ENCODE measurements at regions not wholly inside any gene's neighbourhood (a gene's known extent, or its start where the extent isn't known, plus 50 kb on each side); places are given as distances from the start of the nearest gene placed in this dataset.

DNA sequence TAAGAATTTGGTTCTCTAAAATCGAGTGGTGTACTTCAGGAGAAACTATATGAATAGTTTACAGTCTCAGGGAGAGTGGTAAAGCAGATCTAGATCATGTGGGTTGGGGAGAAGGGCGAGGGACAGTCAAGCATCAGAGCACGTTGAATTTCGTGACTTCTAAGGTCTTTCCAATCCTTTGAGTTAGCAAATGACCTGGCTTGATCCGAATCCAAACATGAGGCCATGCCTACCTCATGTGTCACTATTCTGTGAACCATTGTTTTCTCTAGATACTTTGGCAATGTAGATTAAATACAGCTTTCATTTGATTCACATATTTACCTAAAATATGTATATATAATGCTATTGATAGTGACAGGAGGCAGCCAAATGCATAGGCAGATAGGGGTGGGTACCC lies 674.9 kb downstream of the NYAP2 start:
- TF ChIP-seq YY1 (tag by site-specific recombination; IDR thresholded peaks at IDR 0.05) (no peak), ZNF529 (tag by site-specific recombination; IDR thresholded peaks at IDR 0.05; ENCODE audit: insufficient replicate concordance) (no peak), ZNF211 (tag by site-specific recombination; IDR thresholded peaks at IDR 0.05; ENCODE audit: low read depth) (no peak), ZNF747 (tag by site-specific recombination; IDR thresholded peaks at IDR 0.05) (no peak), ZNF830 (tag by site-specific recombination; IDR thresholded peaks at IDR 0.05; ENCODE audit: low read depth) (no peak), ZNF596 (tag by site-specific recombination; IDR thresholded peaks at IDR 0.05) (no peak), GLIS2 (tag by site-specific recombination; IDR thresholded peaks at IDR 0.05) (no peak), ZNF19 (tag by site-specific recombination; IDR thresholded peaks at IDR 0.05; ENCODE audit: low read depth) (no peak)
- TF ChIP-seq, protein P1, sequence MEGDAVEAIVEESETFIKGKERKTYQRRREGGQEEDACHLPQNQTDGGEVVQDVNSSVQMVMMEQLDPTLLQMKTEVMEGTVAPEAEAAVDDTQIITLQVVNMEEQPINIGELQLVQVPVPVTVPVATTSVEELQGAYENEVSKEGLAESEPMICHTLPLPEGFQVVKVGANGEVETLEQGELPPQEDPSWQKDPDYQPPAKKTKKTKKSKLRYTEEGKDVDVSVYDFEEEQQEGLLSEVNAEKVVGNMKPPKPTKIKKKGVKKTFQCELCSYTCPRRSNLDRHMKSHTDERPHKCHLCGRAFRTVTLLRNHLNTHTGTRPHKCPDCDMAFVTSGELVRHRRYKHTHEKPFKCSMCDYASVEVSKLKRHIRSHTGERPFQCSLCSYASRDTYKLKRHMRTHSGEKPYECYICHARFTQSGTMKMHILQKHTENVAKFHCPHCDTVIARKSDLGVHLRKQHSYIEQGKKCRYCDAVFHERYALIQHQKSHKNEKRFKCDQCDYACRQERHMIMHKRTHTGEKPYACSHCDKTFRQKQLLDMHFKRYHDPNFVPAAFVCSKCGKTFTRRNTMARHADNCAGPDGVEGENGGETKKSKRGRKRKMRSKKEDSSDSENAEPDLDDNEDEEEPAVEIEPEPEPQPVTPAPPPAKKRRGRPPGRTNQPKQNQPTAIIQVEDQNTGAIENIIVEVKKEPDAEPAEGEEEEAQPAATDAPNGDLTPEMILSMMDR (tag by site-specific recombination; IDR thresholded peaks at IDR 0.05): no peak
